Caco-2 (cell line): ENCODE measurements at regions not wholly inside any gene's neighbourhood (a gene's known extent, or its start where the extent isn't known, plus 50 kb on each side); places are given as distances from the start of the nearest gene placed in this dataset.

Experiments
- BruUV-seq: library from RNA; stranded (reverse); fragments of 400-500 nt; replicated peaks from 2 replicates; lab custom pipeline; 2021; lab: Mats Ljungman, UMichigan
- CTCF ChIA-PET: fragments of 300-600 bp; sonication (Branson Sonifier 250); formaldehyde crosslinking; loops from one replicate; lab custom pipeline; 2022; ENCODE audit warnings: antibody characterized with exemption; lab: Charles Lee
- POLR2A ChIA-PET: fragments of 300-600 bp; sonication (Branson Sonifier 250); formaldehyde crosslinking; loops from one replicate; lab custom pipeline; 2022; ENCODE audit warnings: antibody characterized with exemption; lab: Charles Lee
- DNase-seq, 2 experiments: peaks; one replicate each; pipeline versions ENCODE4 v3.0.0 to v3.0.0-alpha.2; 2020 to 2022
- H3K27me3 ChIP-seq: replicated peaks from 2 replicates; pipeline ENCODE4 v1.6.0; 2011; ENCODE audit warnings: low read length; ENCODE audit not compliant: control insufficient read depth, insufficient read depth
- H3K36me3 ChIP-seq: 2 replicates; pipeline ENCODE4 v1.5.1; 2011; ENCODE audit warnings: low read length; ENCODE audit not compliant: control insufficient read depth, insufficient read depth
- H3K4me1 ChIP-seq: fragments of 250-450 bp; sonication (Bioruptor Pico); 2 replicates; pipeline ENCODE4 v1.5.1; 2020; ENCODE audit warnings: mild to moderate bottlenecking
- H3K4me3 ChIP-seq: 2 replicates; pipeline ENCODE4 v1.5.1; 2011; ENCODE audit warnings: low read depth, mild to moderate bottlenecking, control low read depth, low read length
- H3K9me3 ChIP-seq: fragments of 250-450 bp; sonication (Bioruptor Pico); 2 replicates; pipeline ENCODE4 v1.5.1; 2020; ENCODE audit warnings: mild to moderate bottlenecking, moderate library complexity
- H3K27ac Mint-ChIP-seq: one replicate; pipeline ENCODE4 v1.8.0; 2022; ENCODE audit warnings: mixed read lengths; ENCODE audit not compliant: unreplicated experiment
- H3K27me3 Mint-ChIP-seq: one replicate; pipeline ENCODE4 v1.8.0; 2022; ENCODE audit warnings: mixed read lengths; ENCODE audit not compliant: insufficient read depth, unreplicated experiment
- H3K36me3 Mint-ChIP-seq: one replicate; pipeline ENCODE4 v1.8.0; 2022; ENCODE audit warnings: mild to moderate bottlenecking, mixed read lengths; ENCODE audit not compliant: insufficient read depth, unreplicated experiment
- H3K4me1 Mint-ChIP-seq: one replicate; pipeline ENCODE4 v1.8.0; 2022; ENCODE audit warnings: low read depth, mixed read lengths; ENCODE audit not compliant: unreplicated experiment
- H3K4me3 Mint-ChIP-seq: one replicate; pipeline ENCODE4 v1.8.0; 2022; ENCODE audit warnings: mild to moderate bottlenecking, moderate library complexity, mixed read lengths; ENCODE audit not compliant: unreplicated experiment
- H3K9me3 Mint-ChIP-seq: one replicate; pipeline ENCODE4 v1.8.0; 2022; ENCODE audit warnings: mixed read lengths; ENCODE audit not compliant: unreplicated experiment
- intact Hi-C: fragments of 100-400 bp; cut with micrococcal nuclease; formaldehyde crosslinking; loops from one replicate; pipeline ENCODE4 v1.10.0; 2022; ENCODE audit not compliant: unreplicated experiment
- TF ChIP-seq, protein P1 (sequence below), 2 experiments: fragments of 200-600 bp in 1 of 2; IDR thresholded peaks; 1 replicate in 1 of 2; 2 replicates in 1 of 2; pipeline versions ENCODE4 v1.5.1 to v1.8.0; 2011 to 2022; ENCODE audit warnings: antibody characterized with exemption in 1 of 2, control low read depth in 1 of 2, inconsistent platforms in 1 of 2, low read depth in 1 of 2, low read length in 1 of 2, mild to moderate bottlenecking in 1 of 2, moderate library complexity in 1 of 2; ENCODE audit not compliant: insufficient read depth in 1 of 2, severe bottlenecking in 1 of 2, unreplicated experiment in 1 of 2

DNA sequence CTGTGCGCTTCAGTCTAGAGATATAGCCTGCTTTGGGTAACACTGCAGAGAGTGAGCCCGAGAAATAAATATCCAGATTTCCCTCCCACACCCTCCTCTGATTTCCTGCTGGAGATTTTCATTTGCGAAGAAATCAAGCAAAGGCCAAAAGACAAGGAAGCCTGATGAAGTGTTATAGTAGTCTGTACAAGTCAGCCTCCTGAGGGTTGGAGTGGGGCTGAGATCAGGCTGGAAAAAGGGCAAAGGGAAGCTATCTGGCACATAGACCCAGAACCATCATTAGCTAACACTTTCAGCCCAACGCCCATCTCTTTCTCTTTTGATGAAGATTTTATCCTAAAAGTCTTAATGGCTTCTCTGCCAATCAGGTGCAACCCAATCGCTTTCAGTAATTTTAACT is 154.6 kb upstream of the SLC44A1 start:
- peaks cover 35% of the 10 kb centered on the region for H3K4me1 ChIP-seq
- H3K9me3 ChIP-seq = no peaks in the 10 kb centered on the region
- no peaks in the 10 kb centered on the region for H3K36me3 ChIP-seq
- DNase-seq = no peak
- Mint-ChIP-seq H3K36me3 (peaks cover 6% of the 10 kb centered on the region), H3K9me3 (no peaks in the 10 kb centered on the region), H3K27ac (no peak overlapping the region), H3K27me3 (no peaks in the 10 kb centered on the region), H3K4me1 (peaks cover 25% of the 10 kb centered on the region), H3K4me3 (no peak overlapping the region)
- TF ChIP-seq, protein P1, sequence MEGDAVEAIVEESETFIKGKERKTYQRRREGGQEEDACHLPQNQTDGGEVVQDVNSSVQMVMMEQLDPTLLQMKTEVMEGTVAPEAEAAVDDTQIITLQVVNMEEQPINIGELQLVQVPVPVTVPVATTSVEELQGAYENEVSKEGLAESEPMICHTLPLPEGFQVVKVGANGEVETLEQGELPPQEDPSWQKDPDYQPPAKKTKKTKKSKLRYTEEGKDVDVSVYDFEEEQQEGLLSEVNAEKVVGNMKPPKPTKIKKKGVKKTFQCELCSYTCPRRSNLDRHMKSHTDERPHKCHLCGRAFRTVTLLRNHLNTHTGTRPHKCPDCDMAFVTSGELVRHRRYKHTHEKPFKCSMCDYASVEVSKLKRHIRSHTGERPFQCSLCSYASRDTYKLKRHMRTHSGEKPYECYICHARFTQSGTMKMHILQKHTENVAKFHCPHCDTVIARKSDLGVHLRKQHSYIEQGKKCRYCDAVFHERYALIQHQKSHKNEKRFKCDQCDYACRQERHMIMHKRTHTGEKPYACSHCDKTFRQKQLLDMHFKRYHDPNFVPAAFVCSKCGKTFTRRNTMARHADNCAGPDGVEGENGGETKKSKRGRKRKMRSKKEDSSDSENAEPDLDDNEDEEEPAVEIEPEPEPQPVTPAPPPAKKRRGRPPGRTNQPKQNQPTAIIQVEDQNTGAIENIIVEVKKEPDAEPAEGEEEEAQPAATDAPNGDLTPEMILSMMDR (IDR thresholded peaks at IDR 0.05; ENCODE audit: insufficient read depth in 1 of 2, low read depth in 1 of 2, low read length in 1 of 2, severe bottlenecking in 1 of 2, unreplicated experiment in 1 of 2) = no peak
- ChIA-PET CTCF (no interaction called here), POLR2A (no interaction called here)
- intact Hi-C loops = no loop called here
- H3K4me3 ChIP-seq = no peak overlapping the region
- H3K27me3 ChIP-seq = no peaks in the 10 kb centered on the region
- no TSS peak for BruUV-seq

- Mint-ChIP-seq H3K27ac (no peak overlapping the region), H3K27me3 (no peaks in the 10 kb centered on the region), H3K36me3 (no peaks in the 10 kb centered on the region), H3K4me3 (no peak overlapping the region), H3K9me3 (no peaks in the 10 kb centered on the region), H3K4me1 (peaks cover 25% of the 10 kb centered on the region)
- H3K27me3 ChIP-seq = no peaks in the 10 kb centered on the region
- ChIA-PET POLR2A (no interaction called here), CTCF (interaction anchor here (0.9 kb wide), 1 partner anchor 164 kb away, joined by 3 read pairs; no protein-coding TSS in a partner anchor)
- H3K9me3 ChIP-seq = no peaks in the 10 kb centered on the region
- H3K36me3 ChIP-seq = no peaks in the 10 kb centered on the region
- H3K4me1 ChIP-seq = peaks cover 35% of the 10 kb centered on the region
- intact Hi-C loops = no loop called here
- no peak overlapping the region for H3K4me3 ChIP-seq
- TF ChIP-seq, protein P1 (IDR thresholded peaks at IDR 0.05; ENCODE audit: insufficient read depth in 1 of 2, low read depth in 1 of 2, low read length in 1 of 2, severe bottlenecking in 1 of 2, unreplicated experiment in 1 of 2) = no peak
- no TSS peak for BruUV-seq
- DNase-seq = no peak
These were observed 153.3 kb upstream of the SLC44A1 start for GRCh38 chr9:105091004-105091640.

GRCh38 chr9:105093685-105094084 is 150.8 kb upstream of the SLC44A1 start:
- ChIA-PET CTCF (interaction anchor here (0.7 kb wide), 1 partner anchor 297 kb away, joined by 3 read pairs; no protein-coding TSS in a partner anchor), POLR2A (no interaction called here)
- DNase-seq = no peak
- TF ChIP-seq, protein P1 (IDR thresholded peaks at IDR 0.05; ENCODE audit: insufficient read depth in 1 of 2, low read depth in 1 of 2, low read length in 1 of 2, severe bottlenecking in 1 of 2, unreplicated experiment in 1 of 2) = no peak
- H3K36me3 Mint-ChIP-seq = no peaks in the 10 kb centered on the region
- peaks cover 11% of the 10 kb centered on the region for H3K4me1 Mint-ChIP-seq
- no TSS peak for BruUV-seq
- H3K4me3 Mint-ChIP-seq = no peak overlapping the region
- no peaks in the 10 kb centered on the region for H3K27me3 Mint-ChIP-seq
- no peak overlapping the region for H3K27ac Mint-ChIP-seq
- peaks cover 26% of the 10 kb centered on the region for H3K4me1 ChIP-seq
- no peaks in the 10 kb centered on the region for H3K36me3 ChIP-seq
- H3K4me3 ChIP-seq = no peak overlapping the region
- intact Hi-C loops = no loop called here
- H3K9me3 ChIP-seq = no peaks in the 10 kb centered on the region
- H3K27me3 ChIP-seq = no peaks in the 10 kb centered on the region
- no peaks in the 10 kb centered on the region for H3K9me3 Mint-ChIP-seq
